ENCODE measurements at regions not wholly inside any gene's neighbourhood (a gene's known extent, or its start where the extent isn't known, plus 50 kb on each side); places are given as distances from the start of the nearest gene placed in this dataset.

- no peak for TF ChIP-seq POLR2A (IDR thresholded peaks at IDR 0.05; ENCODE audit: low read length)
- TF ChIP-seq GATA1 (IDR thresholded peaks at IDR 0.05; ENCODE audit: low read depth, low read length), result no peak
Observed at GRCh38 chr12:75764091-75764841, 252.9 kb upstream of the KRR1 start.
